Epidermal melanocyte (primary cell): ENCODE measurements at regions not wholly inside any gene's neighbourhood (a gene's known extent, or its start where the extent isn't known, plus 50 kb on each side); places are given as distances from the start of the nearest gene placed in this dataset.
A peak's percentile ranks its signal among the peaks of the same experiment; 100 is the strongest.
"Not testable (repeated sequence)": the region's sequence is repeated elsewhere in the genome, so short reads cannot be mapped to it uniquely, and the experiment has no call there.

ENCODE experiments used
- DNase-seq: peaks from one replicate; pipeline ENCODE4 v3.0.0; 2011; ENCODE audit warnings: low spot score; ENCODE audit not compliant: insufficient read length

DNA sequence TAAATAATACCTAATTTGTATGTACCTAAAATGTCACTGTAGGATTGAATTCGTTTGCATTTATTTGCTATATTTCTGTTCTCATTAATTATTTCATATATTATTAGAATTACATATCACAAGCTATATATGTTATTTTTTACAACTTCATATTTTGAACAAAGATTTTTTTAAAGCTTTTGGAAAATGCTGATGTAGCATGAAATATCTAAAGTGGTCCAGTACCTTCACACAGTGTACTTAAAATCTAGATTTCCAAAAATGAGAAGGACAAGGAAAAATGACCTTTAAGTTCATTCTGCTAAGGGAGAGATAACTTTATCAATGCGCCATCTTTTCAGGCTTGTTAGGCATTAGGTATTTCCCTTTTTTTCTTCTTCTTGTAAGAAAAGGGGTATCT lies 71.8 kb downstream of the LARP7 start:
- DNase-seq: no peak

DNA sequence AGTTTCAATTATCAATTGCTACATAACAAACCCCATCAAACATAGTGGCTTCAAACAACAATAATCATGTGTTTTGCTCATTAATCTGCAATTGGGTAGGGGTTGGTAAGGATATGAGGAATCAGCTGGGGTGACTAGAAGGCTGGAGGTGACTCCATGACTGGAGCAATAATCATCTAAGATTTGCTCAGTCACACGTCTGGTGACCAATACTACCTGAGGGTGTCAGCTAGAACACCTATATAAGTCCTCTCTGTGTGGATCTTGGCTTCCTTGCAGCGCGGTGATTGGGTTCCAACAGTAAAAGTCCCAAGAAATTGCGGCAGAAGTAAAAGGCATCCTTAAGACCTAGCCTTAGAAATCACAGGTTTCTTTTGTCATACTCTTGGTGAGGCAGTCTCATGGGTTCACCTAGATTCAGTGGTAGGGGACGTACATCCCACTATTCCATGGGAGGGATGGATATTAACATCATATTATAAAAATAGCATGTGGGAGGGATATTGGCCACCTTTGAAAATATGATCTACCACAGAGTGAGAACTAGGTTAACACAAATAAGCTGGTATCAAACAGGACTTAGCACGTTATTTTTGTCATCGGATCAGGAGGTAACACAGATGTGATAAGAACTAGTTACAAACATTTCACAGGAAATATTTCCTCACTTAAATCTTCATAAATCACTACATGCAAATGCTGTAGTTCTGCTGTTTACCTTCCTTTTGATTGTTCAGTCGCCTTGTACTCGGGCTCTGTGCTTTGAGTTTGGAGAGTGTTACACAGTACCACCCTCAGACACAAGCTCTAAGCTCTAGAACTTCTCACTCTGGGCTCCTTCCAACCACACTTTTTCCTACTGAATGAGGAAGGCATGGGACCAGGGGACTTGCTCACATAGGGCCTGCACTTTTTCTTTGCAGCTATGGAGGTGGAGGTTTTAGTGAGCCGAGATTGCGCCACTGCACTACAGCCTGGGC lies 78.3 kb downstream of the LARP7 start:
- DNase-seq: no peak

DNA sequence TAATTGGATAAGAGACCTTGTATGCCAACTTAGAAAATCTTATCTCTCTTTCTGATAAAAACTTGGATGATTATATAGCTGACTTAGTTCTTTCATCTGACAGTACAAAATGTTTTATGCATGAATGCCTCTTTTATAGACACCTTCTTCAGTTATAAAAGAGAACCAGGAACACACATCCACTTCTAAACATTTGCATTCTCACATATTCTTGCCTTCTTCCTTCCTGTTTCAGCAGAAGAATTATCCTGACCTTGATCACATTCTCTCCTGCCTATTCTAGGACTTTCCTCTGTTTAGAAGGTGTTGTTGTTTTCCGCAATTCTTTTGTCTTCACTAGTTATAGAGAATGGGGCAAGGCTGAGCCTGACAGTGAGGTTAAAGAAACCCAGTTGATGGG lies 80.9 kb downstream of the LARP7 start:
- no peak for DNase-seq

DNA sequence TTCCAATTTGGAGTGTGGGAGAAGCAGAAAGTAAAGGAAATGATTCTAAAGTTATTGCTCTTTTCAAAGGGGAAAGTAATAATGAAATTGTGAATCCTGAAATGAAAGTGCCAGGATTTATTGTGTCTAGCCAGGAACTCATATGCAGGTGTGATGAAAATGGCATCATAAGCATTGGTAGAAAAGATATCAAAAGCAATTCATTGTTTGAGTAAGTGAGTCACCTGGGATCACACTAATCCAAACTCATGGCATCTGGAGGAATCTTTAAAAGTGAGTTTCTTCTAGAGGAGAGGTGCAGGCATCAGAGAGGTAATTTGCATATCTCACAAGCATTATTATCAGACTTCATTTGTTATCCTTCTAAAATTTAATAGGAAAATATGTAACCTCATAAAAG lies 84.7 kb downstream of the LARP7 start:
- no peak for DNase-seq

DNA sequence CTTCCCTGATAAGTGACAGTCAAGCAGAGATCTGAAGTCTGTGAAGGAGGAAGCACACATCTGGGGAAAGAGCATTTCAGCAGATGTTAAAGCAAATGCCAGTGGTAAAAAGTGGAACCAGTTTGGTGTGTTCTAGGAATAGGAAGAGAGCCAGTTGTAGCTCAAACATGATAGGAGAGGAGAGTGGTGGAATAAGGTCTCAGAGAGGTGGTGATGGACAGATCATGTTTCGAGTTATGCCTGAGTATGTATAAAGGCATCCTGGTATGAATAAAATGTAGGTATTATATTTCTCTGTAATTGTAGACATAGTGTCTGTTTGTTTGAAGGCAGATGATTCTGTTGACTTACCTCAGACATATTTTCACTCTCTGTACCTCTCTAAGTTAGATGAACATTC lies 89.1 kb downstream of the LARP7 start:
- DNase-seq: no peak

DNA sequence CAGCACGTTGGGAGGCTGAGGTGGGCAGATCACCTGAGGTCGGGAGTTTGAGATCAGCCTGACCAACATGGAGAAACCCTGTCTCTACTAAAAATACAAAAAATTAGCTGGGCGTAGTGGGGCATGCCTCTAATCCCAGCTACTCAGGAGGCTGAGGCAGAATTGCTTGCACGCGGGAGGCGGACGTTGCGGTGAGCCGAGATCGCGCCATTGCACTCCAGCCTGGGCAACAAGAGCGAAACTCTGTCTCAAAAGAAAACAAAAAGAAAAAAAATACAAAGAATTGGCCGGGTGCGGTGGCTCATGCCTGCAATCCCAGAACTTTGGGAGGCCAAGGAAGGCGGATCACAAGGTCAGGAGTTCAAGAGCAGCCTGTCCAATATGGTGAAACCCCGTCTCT lies 90.8 kb downstream of the LARP7 start:
- DNase-seq: not testable (repeated sequence)

DNA sequence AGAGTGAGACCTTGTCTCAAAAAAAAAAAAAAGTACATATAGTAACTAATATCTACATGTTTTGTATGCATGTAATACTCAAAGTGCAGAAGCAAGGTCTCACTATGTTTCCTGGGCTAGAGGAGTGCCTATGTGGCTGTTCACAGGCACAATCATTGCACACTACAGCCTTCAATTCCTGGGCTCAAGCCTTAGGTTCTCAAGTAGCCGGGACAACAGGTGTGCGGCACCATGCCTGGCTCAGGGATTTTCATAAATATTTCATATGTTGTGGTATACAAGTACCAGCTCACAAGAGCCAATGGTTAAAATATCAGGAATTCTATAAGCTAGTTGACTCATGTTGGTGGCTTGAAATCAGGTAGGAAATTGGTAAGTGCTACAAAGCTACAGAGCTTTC lies 94.8 kb downstream of the LARP7 start:
- no peak for DNase-seq

DNA sequence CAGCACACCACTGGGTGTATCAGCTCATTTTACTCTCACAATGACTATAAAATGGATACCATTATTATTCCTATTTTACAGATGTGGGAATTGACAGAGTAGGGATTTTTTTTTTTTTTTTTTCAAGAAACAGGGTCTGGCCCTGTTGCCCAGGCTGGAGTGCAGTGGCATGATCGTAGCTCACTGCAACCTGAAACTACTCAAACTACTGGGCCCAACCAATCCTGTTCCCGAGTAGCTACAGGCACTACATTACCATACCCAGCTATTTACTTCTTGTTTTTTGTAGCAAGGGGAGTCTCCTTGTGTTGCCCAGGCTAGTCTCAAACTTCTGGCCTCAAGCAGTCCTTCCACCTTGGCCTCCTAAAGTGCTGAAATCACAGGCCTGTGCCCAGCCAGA lies 95.2 kb downstream of the LARP7 start:
- no peak for DNase-seq

DNA sequence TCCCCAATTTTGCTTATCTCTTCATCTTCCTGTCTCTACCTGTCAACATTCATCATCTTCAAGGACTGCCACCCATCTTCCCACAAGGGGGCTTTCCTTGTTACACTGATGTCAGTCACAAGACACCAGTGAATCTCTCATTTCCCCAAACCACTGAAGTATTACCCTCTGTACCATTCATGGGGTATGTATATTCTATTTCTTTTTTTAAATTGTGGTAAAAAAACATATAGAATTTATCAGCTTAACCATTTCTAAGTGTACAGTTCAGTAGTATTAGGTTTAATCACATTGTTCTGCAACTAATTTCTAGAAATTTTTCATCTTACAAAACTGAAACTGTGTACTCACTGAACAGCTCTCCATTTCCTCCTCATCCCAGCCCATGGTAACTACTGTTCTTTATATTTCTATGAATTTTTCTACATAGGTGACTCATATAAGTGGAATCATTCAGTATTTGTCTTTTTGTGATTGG lies 98.6 kb downstream of the LARP7 start:
- DNase-seq: no peak

DNA sequence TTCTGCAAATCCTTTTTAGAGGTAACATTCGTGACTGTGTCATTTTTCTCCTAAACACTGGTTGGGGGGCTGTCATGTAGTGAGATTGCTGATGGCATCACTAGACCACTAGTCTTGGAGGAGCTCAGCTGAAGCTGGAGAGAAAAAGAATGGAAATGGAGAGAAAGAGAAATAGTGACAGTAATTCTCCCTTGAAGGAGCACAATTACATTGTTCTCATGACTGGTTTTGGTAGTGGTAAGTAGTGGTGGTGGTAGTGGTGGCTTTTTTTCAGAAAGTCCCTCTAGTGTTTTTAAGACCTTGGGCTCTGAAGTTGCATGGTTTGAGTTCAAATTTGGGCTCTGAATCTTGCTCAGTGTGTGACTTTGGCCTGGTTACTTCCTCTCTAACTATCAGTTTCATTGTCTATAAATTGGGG lies 99.8 kb downstream of the LARP7 start:
- DNase-seq: no peak

DNA sequence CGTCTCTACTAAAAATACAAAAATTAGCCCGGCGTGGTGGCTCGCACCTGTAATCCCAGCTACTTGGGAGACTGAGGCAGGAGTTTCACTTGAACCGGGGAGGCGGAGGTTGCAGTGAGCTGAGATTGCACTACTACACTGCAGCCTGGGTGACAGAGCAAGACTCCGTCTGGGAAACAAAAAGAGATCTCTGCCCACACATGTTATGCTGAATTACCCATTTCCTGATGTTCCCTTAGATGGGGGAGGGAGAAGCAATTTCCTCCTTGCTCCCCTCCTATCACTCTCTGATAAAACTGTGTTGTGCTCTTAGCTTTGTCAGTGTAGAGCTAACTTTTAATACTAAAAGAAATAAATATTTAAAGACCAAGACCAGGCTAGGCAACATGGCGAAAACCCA lies 102.5 kb downstream of the LARP7 start:
- no peak for DNase-seq

DNA sequence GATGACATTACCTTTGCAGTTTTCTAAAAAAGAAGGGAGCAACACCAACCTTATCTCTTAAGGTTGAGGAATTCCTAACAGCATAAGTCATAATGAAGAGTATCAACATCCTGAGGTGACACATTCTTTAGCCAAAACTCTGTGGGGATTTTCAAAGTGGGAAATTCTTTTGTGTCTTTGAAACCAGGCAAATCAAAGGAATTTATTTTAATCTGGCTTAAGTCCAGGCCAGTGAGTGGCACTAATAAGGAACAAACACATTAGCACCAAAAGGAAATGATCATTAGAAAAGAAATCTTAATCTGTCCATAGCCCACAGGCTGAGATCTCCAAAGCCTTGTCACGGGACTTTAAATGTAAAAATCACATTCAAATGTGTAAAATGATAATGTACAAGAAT lies 110.1 kb downstream of the LARP7 start:
- no peak for DNase-seq

DNA sequence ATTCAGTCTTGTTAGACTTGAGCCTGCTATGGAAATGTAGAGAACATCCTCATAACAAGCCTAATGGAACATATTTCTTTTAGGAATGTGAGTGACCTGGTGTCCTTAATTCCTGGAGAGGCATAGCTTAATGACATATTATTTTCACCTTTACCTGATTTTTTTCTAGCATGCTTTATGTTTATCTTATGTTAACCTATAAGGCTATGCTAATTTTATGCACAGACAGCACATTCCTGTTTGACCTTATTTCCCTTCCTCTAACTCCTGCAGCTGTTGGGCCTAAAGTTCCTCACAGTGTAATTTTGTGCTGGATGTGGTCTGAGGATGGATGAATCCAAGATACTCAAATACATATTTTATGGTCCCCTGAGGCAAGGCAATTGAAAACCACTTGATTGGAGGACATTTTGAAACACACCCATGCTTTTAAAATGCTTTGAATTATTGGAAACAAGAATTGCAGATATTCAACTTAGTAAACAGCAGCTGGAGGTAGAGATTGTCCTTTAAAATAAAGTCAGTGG lies 111.5 kb downstream of the LARP7 start:
- no peak for DNase-seq

DNA sequence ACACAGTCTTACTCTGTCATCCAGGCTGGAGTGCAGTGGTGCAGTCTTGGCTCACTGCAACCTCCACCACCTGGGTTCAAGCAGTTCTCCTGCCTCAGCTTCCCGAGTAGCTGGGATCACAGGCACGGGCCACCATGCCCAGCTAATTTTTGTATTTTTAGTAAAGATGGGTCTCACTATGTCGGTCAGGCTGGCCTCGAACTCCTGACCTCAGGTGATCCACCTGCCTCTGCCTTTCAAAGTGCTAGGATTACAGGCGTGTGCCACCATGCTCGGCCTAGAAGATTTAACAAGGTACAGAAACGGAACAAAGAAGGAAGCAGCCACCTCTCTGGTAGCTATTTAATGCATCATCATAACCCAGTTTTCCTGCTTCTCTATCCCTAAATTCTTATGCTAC lies 113.8 kb downstream of the LARP7 start:
- not testable (repeated sequence) for DNase-seq

DNA sequence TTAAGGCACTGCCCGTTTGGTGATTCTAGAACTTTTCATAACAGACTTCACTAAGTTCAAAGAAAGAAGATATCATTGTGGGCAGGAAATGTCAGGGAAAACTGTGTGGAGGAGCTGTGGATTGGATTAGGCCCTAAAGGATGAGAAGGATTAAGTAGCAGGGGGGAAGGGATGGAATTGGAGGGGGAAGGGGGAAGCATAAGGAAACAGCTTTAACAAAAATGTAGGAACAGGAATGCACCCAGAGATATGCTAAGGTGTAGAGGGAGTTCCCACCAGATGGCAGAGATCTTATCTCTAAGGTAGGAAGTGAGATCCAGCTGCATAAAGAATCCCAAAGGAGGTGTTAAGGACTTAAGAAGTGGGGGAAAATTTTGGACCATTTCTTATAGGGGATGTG lies 114.5 kb downstream of the LARP7 start:
- DNase-seq: no peak

DNA sequence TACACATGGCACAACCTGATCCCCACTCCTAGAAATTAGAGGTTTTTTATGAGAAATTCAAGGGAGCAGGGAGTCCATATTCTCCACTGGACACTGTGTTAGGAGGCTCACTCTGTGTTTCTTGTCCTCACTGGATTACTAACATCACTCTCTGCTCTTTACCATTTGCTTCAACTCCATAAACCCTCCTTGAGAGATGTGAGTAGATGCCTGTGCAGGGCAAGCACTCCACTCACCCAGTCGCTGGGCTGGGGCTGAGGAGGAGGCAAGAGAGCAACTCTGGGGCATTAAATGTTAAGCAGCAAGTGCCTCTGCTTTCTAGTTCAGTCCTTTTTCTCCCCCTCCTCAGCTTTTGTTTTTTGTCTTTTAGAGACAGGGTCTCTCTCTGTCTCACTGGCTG lies 115.1 kb downstream of the LARP7 start:
- DNase-seq: no peak

DNA sequence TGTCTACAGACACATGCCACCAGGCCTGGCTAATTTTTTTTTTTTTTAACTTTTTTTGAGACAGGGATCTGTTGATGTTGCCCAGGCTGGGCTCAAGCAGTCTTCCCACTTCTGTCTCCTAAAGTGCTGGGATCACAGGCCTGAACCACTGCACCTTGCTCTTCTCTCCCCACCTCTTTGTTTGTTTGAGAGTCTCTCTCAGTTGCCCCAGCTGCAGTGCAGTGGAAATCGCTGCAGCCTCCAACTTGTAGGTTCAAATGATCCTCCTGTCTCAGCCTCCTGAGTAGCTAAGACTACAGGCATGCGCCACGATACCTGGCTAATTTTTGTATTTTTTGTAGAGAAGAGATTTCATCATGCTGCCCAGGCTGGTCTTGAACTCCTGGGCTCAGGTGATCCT lies 115.6 kb downstream of the LARP7 start:
- DNase-seq: no peak

DNA sequence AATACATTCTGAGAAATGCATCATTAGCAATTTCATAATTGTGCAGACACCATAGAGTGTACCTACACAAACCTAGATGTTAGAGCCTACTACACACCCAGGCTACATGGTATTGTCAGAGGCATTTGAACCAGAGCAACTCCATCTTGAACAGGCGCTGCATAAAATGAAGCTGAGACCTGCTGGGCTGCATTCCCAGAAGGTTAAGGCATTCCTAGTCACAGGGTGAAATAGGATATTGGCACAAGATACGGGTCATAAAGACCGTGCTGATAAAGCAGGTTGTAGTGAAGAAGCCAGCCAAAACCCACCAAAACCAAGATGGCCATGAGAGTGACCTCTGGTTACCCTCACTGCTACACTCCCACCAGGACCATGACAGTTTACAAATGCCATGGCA lies 116.4 kb downstream of the LARP7 start:
- no peak for DNase-seq

DNA sequence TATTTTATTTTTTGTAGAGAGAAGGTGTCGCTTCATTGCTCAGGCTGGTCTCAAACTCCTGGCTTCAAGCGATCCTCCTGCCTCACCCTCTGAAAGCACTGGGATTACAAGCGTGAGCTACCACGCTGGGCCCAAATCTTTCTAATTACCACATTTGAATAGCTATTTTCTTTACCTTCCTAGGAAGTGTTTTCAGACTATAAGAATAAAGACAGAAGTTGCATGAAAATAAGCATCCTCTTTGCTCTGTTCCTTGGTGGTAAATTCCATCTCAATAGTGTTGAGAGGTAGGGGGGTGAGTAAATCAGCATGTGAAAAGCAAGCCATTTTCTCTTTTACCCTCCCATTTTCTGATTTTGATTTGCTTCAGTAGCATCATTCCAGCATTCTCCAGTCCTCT lies 122.4 kb downstream of the LARP7 start:
- no peak for DNase-seq

DNA sequence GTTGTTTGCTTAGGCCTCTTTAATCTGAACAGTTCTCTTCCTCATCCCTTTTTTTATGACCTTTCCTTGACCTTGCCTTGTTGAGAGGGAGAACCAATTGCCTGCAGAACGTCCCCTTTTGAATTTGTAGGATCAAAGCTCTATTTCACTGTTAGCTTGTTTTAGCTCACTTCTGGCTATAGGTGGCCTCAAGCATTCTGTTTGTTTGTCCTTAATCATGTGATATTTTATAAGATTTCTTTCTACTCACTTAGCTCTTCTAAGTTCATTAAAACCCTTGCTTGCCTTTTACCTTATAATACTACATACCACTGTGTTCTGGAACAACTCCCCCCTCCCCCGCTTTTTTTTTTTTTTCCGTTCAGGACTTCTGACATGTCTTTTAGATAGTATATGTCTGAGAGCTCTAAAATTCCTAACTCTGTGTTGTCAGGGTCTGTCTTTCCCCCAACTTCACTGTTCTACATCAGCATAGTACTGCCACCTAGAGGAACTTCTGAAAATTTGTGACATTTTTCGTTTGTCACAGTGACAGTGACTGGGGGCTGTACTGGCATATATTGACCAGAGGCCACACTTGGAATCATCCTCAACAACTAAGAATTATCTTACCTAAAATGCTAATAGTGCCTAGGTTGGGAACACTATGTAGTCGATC lies 128.5 kb downstream of the LARP7 start:
- DNase-seq: peak; percentile 27

DNA sequence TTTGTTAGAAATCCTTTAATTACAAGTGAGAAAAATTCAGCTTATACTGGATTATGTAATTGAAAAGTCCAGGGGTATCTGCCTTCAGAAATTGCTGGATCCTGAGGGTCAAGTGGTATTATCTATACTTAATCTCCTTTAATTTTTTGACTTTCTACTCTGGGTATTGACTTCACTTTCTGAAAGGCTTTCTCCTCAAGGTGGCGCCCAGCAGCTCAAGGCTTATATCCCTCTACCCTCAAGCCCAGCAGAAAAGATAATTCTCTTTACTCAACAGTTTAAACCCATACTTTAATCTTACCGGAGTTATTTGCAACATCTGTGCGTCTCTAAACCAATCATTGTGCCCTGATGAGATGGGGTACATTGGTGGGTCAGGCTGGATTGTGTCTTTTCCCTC lies 129.5 kb downstream of the LARP7 start:
- DNase-seq: no peak

DNA sequence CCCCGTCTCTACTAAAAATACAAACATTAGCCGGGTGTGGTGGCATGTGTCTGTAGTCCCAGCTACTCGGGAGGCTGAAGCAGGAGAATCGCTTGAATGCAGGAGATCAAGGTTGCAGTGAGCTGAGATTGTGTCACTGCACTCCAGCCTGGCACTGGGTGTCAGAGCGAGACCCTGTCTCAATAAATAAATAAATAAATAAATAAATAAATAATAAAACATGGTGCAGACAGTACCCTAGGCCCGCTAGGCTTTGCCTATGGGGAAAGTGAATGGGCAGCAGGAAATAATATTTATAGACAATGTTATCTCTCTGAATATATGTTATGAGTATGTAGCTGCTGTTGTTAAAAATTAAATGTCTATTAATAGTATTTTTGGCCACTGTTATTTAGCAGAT lies 130.4 kb downstream of the LARP7 start:
- no peak for DNase-seq
